ENCODE measurements at regions not wholly inside any gene's neighbourhood (a gene's known extent, or its start where the extent isn't known, plus 50 kb on each side); places are given as distances from the start of the nearest gene placed in this dataset.

DNA sequence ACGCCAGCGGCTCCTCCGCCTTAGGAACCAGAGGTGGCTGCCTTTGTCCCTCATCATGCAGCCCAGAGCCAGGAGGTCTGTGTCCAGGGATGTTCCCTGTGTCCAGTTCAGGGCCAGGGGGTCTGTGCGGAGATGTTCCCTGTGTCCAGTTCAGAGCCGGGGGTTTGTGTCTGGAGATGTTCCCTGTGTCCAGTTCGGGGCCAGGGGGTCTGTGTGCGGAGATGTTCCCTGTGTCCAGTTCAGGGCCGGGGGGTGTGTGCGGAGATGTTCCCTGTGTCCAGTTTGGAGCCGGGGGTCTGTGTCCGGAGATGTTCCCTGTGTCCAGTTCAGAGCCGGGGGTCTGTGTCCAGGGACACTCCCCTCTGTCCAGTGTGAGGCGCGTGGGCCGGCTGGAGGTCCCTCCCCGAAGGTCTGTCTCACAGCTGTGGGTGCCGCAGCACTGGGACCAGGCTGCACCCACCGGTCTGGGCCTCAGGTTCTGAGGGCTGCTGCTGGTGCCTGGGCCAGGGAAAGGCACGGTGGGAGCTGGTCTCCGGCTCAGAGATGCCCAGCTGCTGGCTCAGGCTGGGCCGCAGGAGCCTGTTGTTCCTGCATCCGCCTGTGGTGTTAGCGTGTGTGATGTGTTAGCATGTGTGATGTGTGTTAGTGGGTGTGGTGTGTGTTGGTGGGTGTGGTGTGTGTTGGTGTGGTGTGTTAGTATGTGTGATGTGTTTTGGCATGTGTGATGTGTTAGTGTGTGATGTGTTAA lies 67.9 kb upstream of the CFAP46 start:
- no peak for DNase-seq (ENCODE audit: low spot score)
- H3K27ac Mint-ChIP-seq (ENCODE audit: unreplicated experiment): no peak overlapping the region
- peaks cover 10% of the 10 kb centered on the region for H3K4me1 Mint-ChIP-seq (ENCODE audit: unreplicated experiment)
- TF ChIP-seq, protein P1, sequence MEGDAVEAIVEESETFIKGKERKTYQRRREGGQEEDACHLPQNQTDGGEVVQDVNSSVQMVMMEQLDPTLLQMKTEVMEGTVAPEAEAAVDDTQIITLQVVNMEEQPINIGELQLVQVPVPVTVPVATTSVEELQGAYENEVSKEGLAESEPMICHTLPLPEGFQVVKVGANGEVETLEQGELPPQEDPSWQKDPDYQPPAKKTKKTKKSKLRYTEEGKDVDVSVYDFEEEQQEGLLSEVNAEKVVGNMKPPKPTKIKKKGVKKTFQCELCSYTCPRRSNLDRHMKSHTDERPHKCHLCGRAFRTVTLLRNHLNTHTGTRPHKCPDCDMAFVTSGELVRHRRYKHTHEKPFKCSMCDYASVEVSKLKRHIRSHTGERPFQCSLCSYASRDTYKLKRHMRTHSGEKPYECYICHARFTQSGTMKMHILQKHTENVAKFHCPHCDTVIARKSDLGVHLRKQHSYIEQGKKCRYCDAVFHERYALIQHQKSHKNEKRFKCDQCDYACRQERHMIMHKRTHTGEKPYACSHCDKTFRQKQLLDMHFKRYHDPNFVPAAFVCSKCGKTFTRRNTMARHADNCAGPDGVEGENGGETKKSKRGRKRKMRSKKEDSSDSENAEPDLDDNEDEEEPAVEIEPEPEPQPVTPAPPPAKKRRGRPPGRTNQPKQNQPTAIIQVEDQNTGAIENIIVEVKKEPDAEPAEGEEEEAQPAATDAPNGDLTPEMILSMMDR (IDR thresholded peaks at IDR 0.05; ENCODE audit: unreplicated experiment): no peak
- H3K9me3 Mint-ChIP-seq (ENCODE audit: unreplicated experiment): no peaks in the 10 kb centered on the region
- H3K36me3 Mint-ChIP-seq (ENCODE audit: low read depth, unreplicated experiment): no peaks in the 10 kb centered on the region
- peaks cover 4% of the 10 kb centered on the region for H3K27me3 Mint-ChIP-seq (ENCODE audit: unreplicated experiment)
- no peak overlapping the region for H3K4me3 Mint-ChIP-seq (ENCODE audit: unreplicated experiment)

DNA sequence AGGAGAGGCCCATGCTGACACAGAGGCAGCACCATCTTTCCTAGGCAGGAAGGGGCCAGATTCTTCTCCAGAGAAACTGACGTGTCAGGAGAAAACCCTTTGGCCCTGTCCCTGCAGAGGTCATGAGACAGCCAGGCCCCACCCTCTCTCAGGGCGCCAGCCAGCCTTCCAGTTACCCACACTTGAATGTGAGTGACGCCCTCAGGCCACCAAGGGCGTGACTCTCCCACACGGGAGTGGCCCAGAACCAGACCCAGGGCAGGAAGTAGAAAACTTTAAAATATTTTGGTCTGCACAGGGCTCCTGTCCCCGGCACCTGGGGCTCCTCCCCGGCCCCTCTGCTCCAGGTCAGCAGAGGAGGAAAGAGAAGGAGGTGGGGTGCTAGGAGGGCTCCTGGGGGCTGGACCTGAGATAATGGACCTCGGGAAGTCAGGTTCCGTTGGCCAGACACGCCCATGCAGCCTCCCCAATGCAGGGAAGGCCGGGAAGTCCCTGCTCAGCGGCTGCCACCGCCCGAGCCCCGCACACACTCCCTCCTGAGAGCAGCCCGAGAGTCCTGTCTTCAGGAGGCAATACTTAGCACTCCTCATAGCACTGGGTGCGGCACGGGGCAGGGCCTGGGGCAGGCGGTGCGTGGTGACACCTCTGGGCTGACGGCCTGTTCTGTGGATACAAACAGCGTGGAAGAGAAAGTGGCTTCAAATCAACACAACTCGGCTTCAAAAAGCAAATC lies 67.0 kb upstream of the CFAP46 start:
- TF ChIP-seq, protein P1 (IDR thresholded peaks at IDR 0.05; ENCODE audit: unreplicated experiment): no peak
- no peak overlapping the region for H3K4me3 Mint-ChIP-seq (ENCODE audit: unreplicated experiment)
- no peak for DNase-seq (ENCODE audit: low spot score)
- peaks cover 4% of the 10 kb centered on the region for H3K27me3 Mint-ChIP-seq (ENCODE audit: unreplicated experiment)
- H3K9me3 Mint-ChIP-seq (ENCODE audit: unreplicated experiment): no peaks in the 10 kb centered on the region
- no peaks in the 10 kb centered on the region for H3K36me3 Mint-ChIP-seq (ENCODE audit: low read depth, unreplicated experiment)
- H3K4me1 Mint-ChIP-seq (ENCODE audit: unreplicated experiment): peaks cover 7% of the 10 kb centered on the region
- H3K27ac Mint-ChIP-seq (ENCODE audit: unreplicated experiment): no peak overlapping the region

DNA sequence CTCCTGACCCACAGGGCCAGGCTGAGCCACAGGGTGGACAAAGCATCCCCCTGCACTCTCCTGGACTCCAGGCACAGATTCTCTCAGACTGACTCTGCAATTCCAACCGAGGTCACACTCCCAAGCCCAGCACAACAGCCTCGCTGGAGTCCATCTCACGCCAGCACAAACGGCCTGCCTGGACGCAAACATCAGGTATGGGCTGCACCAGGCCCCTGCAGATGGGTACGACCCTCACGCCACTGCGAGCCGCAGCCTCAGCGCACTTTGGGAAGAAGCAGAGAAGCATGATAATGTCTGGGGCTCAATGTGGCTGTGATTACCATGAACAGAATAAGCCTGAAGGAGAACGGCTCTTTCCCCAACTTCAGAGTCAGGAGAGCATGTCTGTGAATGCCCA lies 66.4 kb upstream of the CFAP46 start:
- no peaks in the 10 kb centered on the region for H3K36me3 Mint-ChIP-seq (ENCODE audit: low read depth, unreplicated experiment)
- H3K27ac Mint-ChIP-seq (ENCODE audit: unreplicated experiment): no peak overlapping the region
- H3K4me3 Mint-ChIP-seq (ENCODE audit: unreplicated experiment): no peak overlapping the region
- peaks cover 4% of the 10 kb centered on the region for H3K27me3 Mint-ChIP-seq (ENCODE audit: unreplicated experiment)
- peaks cover 7% of the 10 kb centered on the region for H3K4me1 Mint-ChIP-seq (ENCODE audit: unreplicated experiment)
- DNase-seq (ENCODE audit: low spot score): no peak
- TF ChIP-seq, protein P1 (IDR thresholded peaks at IDR 0.05; ENCODE audit: unreplicated experiment): no peak
- H3K9me3 Mint-ChIP-seq (ENCODE audit: unreplicated experiment): no peaks in the 10 kb centered on the region

DNA sequence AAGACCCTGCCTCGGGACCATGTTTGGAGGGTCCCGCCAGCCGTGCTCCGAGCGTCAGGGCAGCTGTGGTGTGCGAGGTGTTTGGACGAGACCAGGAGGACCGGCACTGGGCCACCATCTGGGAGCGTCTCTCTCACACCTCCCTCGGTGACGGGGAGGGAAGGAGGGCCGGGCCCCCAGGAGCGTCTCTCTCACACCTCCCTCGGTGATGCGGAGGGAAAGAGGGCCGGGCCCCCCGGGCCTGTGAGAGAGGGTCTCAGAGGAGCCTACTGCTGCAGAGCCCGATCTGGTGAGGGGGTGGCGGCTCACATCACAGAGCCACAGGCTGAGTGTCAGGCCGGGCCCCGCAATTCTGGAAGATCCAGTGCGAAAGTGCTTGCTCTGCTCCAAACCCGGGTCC lies 65.8 kb upstream of the CFAP46 start:
- no peak overlapping the region for H3K4me3 Mint-ChIP-seq (ENCODE audit: unreplicated experiment)
- no peak overlapping the region for H3K27ac Mint-ChIP-seq (ENCODE audit: unreplicated experiment)
- H3K27me3 Mint-ChIP-seq (ENCODE audit: unreplicated experiment): peaks cover 1% of the 10 kb centered on the region
- H3K9me3 Mint-ChIP-seq (ENCODE audit: unreplicated experiment): no peaks in the 10 kb centered on the region
- no peaks in the 10 kb centered on the region for H3K36me3 Mint-ChIP-seq (ENCODE audit: low read depth, unreplicated experiment)
- TF ChIP-seq, protein P1 (IDR thresholded peaks at IDR 0.05; ENCODE audit: unreplicated experiment): no peak
- H3K4me1 Mint-ChIP-seq (ENCODE audit: unreplicated experiment): peaks cover 5% of the 10 kb centered on the region
- no peak for DNase-seq (ENCODE audit: low spot score)

DNA sequence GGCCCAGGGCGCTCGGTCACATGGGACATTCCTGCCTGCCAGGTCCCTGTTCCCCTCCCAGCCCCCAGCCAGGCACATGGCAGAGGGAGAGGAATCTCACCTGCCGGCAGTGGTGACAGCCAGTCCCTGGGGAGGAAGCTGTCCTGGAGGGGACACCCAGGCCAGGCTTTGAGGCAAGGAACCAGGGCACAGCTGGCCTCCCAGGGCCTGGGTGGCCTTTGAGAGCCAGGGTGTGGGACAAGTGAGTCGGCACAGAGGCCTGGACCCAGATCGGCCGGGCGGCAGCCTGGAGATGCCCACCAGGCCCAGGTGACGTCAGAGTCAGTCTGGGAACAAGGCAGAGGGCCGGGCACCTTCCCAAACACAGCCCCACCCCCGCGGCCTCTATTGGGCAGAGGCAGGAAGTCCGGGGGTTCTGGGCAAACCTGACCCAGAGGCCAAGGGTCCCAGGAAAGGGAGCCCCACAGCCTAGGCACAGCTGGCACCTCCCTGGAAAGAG lies 65.0 kb upstream of the CFAP46 start:
- no peaks in the 10 kb centered on the region for H3K36me3 Mint-ChIP-seq (ENCODE audit: low read depth, unreplicated experiment)
- H3K4me3 Mint-ChIP-seq (ENCODE audit: unreplicated experiment): no peak overlapping the region
- H3K27me3 Mint-ChIP-seq (ENCODE audit: unreplicated experiment): peaks cover 5% of the 10 kb centered on the region
- H3K4me1 Mint-ChIP-seq (ENCODE audit: unreplicated experiment): no peaks in the 10 kb centered on the region
- H3K9me3 Mint-ChIP-seq (ENCODE audit: unreplicated experiment): no peaks in the 10 kb centered on the region
- TF ChIP-seq, protein P1 (IDR thresholded peaks at IDR 0.05; ENCODE audit: unreplicated experiment): no peak
- H3K27ac Mint-ChIP-seq (ENCODE audit: unreplicated experiment): no peak overlapping the region
- DNase-seq (ENCODE audit: low spot score): no peak

All from endothelial cell (in vitro differentiated cells).